IPS-18a (cell line): ENCODE measurements at regions not wholly inside any gene's neighbourhood (a gene's known extent, or its start where the extent isn't known, plus 50 kb on each side); places are given as distances from the start of the nearest gene placed in this dataset.

Experiments used
- H3K27ac ChIP-seq: one replicate; pipeline ENCODE4 v1.5.1; 2013; ENCODE audit warnings: low read length
- H3K27me3 ChIP-seq: one replicate; pipeline ENCODE4 v1.6.1; 2013; ENCODE audit warnings: mild to moderate bottlenecking, low read length; ENCODE audit not compliant: control insufficient read depth, insufficient read depth
- H3K36me3 ChIP-seq: one replicate; pipeline ENCODE4 v1.6.1; 2013; ENCODE audit warnings: low read depth, low read length; ENCODE audit not compliant: control insufficient read depth
- H3K4me1 ChIP-seq: one replicate; pipeline ENCODE4 v1.6.1; 2013; ENCODE audit warnings: low read depth, low read length; ENCODE audit not compliant: control insufficient read depth
- H3K4me3 ChIP-seq: one replicate; pipeline ENCODE4 v1.5.1; 2013; ENCODE audit warnings: low read length
- H3K9ac ChIP-seq: one replicate; pipeline ENCODE4 v1.6.1; 2013; ENCODE audit warnings: mild to moderate bottlenecking, low read length, moderate library complexity
- H3K9me3 ChIP-seq: one replicate; pipeline ENCODE4 v1.6.1; 2013; ENCODE audit warnings: low read depth, low read length; ENCODE audit not compliant: control insufficient read depth

- Histone ChIP-seq H3K36me3 (no peaks in the 10 kb centered on the region), H3K9ac (no peak overlapping the region), H3K27me3 (no peaks in the 10 kb centered on the region), H3K27ac (no peak overlapping the region), H3K9me3 (no peaks in the 10 kb centered on the region), H3K4me3 (no peak overlapping the region), H3K4me1 (no peaks in the 10 kb centered on the region)
Observed at GRCh38 chr2:82165377-82165776, 1860.8 kb upstream of the LRRTM1 start.

GRCh38 chr2:82158150-82158549 is 1853.6 kb upstream of the LRRTM1 start:
- no peak overlapping the region for H3K4me3 ChIP-seq
- no peaks in the 10 kb centered on the region for H3K4me1 ChIP-seq
- H3K27ac ChIP-seq = no peak overlapping the region
- H3K9ac ChIP-seq = no peak overlapping the region
- H3K9me3 ChIP-seq = no peaks in the 10 kb centered on the region
- H3K27me3 ChIP-seq = no peaks in the 10 kb centered on the region
- H3K36me3 ChIP-seq = no peaks in the 10 kb centered on the region

DNA sequence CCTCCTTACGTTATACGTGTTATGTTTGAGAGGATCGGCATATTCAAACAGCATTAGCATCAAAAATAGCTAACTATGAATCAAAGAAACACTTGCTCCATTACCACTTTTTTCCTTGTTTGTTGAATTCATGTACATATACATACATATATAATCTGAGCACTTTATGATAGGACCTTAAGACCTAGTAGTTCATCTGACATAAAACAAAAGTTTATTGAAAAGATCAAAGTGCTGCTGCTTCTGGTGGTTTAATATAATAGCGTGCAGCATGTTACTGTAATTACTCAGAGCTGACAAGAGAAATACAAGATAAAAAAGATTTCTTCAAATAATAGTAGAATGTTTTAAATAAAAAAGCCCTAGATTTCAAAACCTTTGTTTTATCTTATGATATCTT is 1850.9 kb upstream of the LRRTM1 start:
- H3K9me3 ChIP-seq = no peaks in the 10 kb centered on the region
- H3K4me1 ChIP-seq = no peaks in the 10 kb centered on the region
- no peaks in the 10 kb centered on the region for H3K36me3 ChIP-seq
- H3K27ac ChIP-seq = no peak overlapping the region
- no peak overlapping the region for H3K4me3 ChIP-seq
- no peak overlapping the region for H3K9ac ChIP-seq
- H3K27me3 ChIP-seq = no peaks in the 10 kb centered on the region

DNA sequence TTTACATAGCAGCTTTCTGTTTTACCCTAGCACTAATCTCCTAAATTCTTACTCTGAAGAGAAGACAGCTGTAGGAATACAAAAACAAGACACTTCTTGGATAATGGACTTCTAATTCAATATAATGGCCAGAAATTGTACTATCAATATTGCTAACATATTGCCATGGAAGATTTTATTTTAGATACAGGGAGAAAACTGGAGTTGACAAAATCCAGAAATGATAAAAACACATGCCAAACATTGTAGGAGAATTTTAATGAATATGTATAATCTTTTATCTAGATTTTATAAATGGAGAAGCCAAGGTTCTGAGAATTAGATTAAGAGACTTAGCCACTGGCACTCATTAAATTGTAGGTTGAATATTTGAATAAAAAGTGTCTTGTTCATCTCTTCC is 1838.8 kb upstream of the LRRTM1 start:
- Histone ChIP-seq H3K27ac (no peak overlapping the region), H3K4me3 (no peak overlapping the region), H3K4me1 (no peaks in the 10 kb centered on the region), H3K9me3 (no peaks in the 10 kb centered on the region), H3K9ac (no peak overlapping the region), H3K27me3 (no peaks in the 10 kb centered on the region), H3K36me3 (no peaks in the 10 kb centered on the region)

GRCh38 chr2:82139979-82140611 is 1835.5 kb upstream of the LRRTM1 start:
- Histone ChIP-seq H3K4me3 (no peak overlapping the region), H3K4me1 (no peaks in the 10 kb centered on the region), H3K27ac (no peak overlapping the region), H3K27me3 (no peaks in the 10 kb centered on the region), H3K9ac (no peak overlapping the region), H3K9me3 (no peaks in the 10 kb centered on the region), H3K36me3 (no peaks in the 10 kb centered on the region)

DNA sequence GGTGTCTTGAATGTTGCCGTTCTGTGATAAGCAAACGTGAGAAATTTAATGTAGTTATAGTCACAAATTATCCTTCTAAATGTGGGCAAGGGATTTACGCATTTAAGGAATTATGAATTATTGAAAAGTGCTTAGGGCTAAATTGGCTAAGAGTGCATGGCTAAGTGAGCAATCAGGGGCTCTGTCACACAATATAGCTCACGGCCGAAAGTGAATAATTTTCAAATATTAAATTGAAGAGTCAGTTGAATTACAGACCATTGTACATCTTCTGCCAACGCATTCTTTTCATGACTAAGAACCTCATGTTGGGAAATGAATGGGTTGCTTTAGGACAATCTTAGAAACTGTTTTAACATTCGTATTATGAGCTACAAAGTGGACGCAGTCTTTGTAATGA is 1832.9 kb upstream of the LRRTM1 start:
- Histone ChIP-seq H3K9me3 (no peaks in the 10 kb centered on the region), H3K4me1 (no peaks in the 10 kb centered on the region), H3K4me3 (no peak overlapping the region), H3K27ac (no peak overlapping the region), H3K27me3 (no peaks in the 10 kb centered on the region), H3K36me3 (no peaks in the 10 kb centered on the region), H3K9ac (no peak overlapping the region)

DNA sequence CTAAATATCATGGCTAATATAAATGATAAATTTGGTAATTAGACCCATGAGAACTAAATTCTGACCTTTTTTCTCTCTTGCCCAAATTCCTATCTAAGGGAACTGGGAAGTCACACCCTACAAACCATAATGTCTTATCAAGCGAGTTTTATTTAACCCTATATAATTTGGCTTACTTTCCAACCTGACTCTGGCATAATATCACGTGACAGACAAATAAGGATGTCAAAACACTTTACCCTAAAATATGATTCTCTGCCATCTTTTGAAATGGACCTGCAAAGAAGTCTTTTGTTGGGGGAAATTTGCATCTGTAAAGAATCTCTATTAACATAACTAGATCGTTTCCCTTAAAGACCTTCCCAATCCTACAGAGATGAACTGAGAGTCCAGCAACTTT is 1823.5 kb upstream of the LRRTM1 start:
- no peak overlapping the region for H3K27ac ChIP-seq
- H3K9ac ChIP-seq = no peak overlapping the region
- H3K36me3 ChIP-seq = no peaks in the 10 kb centered on the region
- peaks cover 13% of the 10 kb centered on the region for H3K9me3 ChIP-seq
- H3K27me3 ChIP-seq = no peaks in the 10 kb centered on the region
- H3K4me1 ChIP-seq = no peaks in the 10 kb centered on the region
- no peak overlapping the region for H3K4me3 ChIP-seq

DNA sequence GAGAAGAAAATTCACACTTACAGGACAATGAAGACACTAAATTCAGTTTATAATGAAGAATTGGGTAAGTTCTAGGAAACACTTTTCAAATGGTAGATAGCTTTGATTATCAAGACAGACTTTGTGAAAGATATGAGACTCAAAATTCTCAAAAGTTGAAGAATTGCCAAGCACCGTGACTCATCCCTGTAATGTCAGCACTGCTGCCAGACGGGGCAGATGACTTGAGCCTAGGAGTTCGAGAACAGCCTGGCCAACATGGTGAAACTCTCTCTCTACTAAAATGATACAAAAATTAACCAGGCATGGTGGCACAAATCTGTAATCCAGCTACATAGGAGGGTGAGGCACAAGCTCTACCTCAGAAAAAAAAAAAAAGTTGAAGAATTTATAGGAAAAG is 1820.1 kb upstream of the LRRTM1 start:
- Histone ChIP-seq H3K36me3 (no peaks in the 10 kb centered on the region), H3K9ac (no peak overlapping the region), H3K9me3 (peaks cover 7% of the 10 kb centered on the region), H3K27ac (no peak overlapping the region), H3K27me3 (no peaks in the 10 kb centered on the region), H3K4me3 (no peak overlapping the region), H3K4me1 (no peaks in the 10 kb centered on the region)

DNA sequence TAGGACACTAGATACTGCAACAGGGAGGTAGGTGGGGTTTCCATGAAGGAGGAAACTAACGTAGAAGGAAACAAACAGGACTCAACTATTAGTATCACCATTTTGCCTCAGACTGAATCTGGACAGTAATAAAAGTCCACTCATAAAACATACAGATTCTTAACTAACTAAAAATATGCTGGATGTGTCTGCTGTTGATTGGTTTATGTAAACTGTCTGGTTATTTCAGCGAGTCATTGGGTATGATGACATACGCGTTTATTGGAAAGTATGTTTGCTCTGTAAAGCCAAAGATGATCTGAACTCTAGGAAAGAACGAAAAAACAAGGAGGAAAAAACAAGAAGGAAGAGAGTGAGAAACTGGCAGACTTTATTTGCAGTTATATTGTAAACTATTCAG is 1816.1 kb upstream of the LRRTM1 start:
- H3K27ac ChIP-seq = no peak overlapping the region
- no peaks in the 10 kb centered on the region for H3K4me1 ChIP-seq

GRCh38 chr2:82120115-82120514 is 1815.6 kb upstream of the LRRTM1 start:
- no peaks in the 10 kb centered on the region for H3K4me1 ChIP-seq

More for the DNA sequence above, 1816.1 kb upstream of the LRRTM1 start:
- Histone ChIP-seq H3K9me3 (no peaks in the 10 kb centered on the region), H3K4me3 (no peak overlapping the region), H3K27me3 (no peaks in the 10 kb centered on the region), H3K36me3 (no peaks in the 10 kb centered on the region), H3K9ac (no peak overlapping the region)

DNA sequence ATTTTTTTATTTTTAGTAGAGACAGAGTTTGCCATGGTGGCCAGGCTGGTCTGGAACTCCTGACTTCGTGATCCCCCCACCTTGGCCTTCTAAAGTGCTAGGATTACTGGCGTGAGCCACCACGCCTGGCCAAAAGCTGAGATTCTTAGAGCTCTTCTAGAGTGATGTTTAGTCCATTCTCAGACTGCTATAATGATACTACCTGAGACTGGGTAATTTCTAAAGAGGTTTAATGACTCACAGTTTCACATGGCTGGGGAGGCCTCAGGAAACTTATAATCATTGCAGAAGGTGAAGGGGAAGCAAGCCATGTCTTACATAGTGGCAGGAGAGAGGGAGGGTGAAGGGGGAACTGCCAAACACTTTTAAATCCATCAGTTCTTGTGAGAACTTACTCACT is 1804.9 kb upstream of the LRRTM1 start:
- Histone ChIP-seq H3K4me1 (no peaks in the 10 kb centered on the region), H3K27me3 (no peaks in the 10 kb centered on the region), H3K9me3 (no peaks in the 10 kb centered on the region), H3K9ac (no peak overlapping the region), H3K4me3 (no peak overlapping the region), H3K27ac (no peak overlapping the region), H3K36me3 (no peaks in the 10 kb centered on the region)

More at GRCh38 chr2:82120115-82120514, 1815.6 kb upstream of the LRRTM1 start:
- Histone ChIP-seq H3K27ac (no peak overlapping the region), H3K27me3 (no peaks in the 10 kb centered on the region), H3K9ac (no peak overlapping the region), H3K9me3 (no peaks in the 10 kb centered on the region), H3K4me3 (no peak overlapping the region), H3K36me3 (no peaks in the 10 kb centered on the region)

DNA sequence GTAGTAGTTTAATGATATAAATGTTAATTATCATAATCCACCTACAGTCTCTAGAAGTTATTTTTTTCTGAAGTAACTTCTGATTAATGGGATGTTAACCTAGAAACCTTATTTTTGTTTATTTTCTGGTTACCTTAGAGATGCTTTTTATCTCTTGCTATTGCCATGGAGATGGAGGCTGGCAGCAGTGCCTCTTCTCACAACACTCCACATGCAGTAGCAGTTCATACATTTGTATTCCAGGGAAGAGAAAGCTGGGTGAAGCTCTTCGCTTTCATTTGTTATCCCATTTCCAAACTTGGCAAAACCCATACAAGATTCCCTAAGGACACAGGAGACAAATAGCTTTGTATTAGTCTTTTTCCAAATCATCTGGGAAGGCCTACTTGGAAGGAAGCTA is 1794.1 kb upstream of the LRRTM1 start:
- Histone ChIP-seq H3K9ac (no peak overlapping the region), H3K27me3 (no peaks in the 10 kb centered on the region), H3K4me3 (no peak overlapping the region), H3K27ac (no peak overlapping the region), H3K9me3 (no peaks in the 10 kb centered on the region), H3K36me3 (no peaks in the 10 kb centered on the region), H3K4me1 (no peaks in the 10 kb centered on the region)
